ENCODE measurements at regions not wholly inside any gene's neighbourhood (a gene's known extent, or its start where the extent isn't known, plus 50 kb on each side); places are given as distances from the start of the nearest gene placed in this dataset.

GRCh38 chr20:43385914-43386313 lies 71.8 kb upstream of the SRSF6 start:
- no peak for TF ChIP-seq CTCF (IDR thresholded peaks at IDR 0.05)
- no peak for TF ChIP-seq POLR2A (IDR thresholded peaks at IDR 0.05)

Data from adrenal gland (tissue), 5 donors.